SU-DHL-6 (cell line): ENCODE measurements at regions not wholly inside any gene's neighbourhood (a gene's known extent, or its start where the extent isn't known, plus 50 kb on each side); places are given as distances from the start of the nearest gene placed in this dataset.

Experiments used
- EZH2phosphoT487 ChIP-seq: fragments of 200-600 bp; sonication (generic), shearing (Covaris generic); conservative IDR thresholded peaks from 2 replicates; pipeline ENCODE4 v1.6.1; 2018; ENCODE audit warnings: mild to moderate bottlenecking, antibody characterized with exemption, low read length, moderate library complexity, mixed read lengths
- TF ChIP-seq, protein P1 (sequence below): fragments of 200-600 bp; sonication (generic); IDR thresholded peaks from one replicate; pipeline ENCODE4 v1.5.1; 2017; ENCODE audit warnings: antibody characterized with exemption, mild to moderate bottlenecking, low read length, moderate library complexity; ENCODE audit not compliant: insufficient read depth, poor library complexity, severe bottlenecking

DNA sequence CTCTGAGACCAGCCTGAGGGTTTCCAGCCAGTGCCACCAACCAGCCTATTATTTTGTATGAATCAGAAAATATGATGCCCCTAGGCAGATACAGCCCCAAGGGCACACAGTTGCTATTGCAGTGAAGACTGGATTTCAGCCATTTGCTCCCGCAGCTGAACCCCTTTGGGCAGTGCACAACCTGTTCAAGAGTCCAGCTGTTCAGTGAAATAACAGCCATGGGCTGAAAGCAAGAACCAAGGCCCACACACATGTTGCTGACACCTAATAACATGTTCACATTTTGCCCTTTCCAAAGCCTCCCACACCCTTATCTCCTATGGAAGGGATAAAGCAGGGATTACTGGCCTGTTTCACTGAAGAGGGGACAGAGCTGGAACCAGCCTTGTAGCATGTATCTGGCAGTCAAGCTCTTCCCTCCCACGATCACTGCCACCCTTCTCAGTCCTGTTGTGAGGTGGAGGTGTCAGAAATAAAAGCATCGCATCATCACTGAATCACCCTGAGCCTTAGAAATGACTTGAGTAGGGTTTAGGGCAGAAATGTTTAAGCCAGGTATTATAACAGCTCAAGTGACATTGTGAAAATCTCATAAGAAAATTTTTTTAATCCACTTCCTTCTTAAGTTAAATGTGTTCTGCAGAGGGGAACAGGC, 137.1 kb upstream of the FSTL4 start:
- TF ChIP-seq, protein P1, sequence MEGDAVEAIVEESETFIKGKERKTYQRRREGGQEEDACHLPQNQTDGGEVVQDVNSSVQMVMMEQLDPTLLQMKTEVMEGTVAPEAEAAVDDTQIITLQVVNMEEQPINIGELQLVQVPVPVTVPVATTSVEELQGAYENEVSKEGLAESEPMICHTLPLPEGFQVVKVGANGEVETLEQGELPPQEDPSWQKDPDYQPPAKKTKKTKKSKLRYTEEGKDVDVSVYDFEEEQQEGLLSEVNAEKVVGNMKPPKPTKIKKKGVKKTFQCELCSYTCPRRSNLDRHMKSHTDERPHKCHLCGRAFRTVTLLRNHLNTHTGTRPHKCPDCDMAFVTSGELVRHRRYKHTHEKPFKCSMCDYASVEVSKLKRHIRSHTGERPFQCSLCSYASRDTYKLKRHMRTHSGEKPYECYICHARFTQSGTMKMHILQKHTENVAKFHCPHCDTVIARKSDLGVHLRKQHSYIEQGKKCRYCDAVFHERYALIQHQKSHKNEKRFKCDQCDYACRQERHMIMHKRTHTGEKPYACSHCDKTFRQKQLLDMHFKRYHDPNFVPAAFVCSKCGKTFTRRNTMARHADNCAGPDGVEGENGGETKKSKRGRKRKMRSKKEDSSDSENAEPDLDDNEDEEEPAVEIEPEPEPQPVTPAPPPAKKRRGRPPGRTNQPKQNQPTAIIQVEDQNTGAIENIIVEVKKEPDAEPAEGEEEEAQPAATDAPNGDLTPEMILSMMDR = no peak
- TF ChIP-seq EZH2phosphoT487 = no peak
